HG03025 (cell line): ENCODE measurements at regions not wholly inside any gene's neighbourhood (a gene's known extent, or its start where the extent isn't known, plus 50 kb on each side); places are given as distances from the start of the nearest gene placed in this dataset.

Source experiments
- ATAC-seq: cut with Tn5 transposase; IDR thresholded peaks from one replicate; pipeline ENCODE4 v1.9.1; 2021; ENCODE audit warnings: mild to moderate bottlenecking, moderate library complexity; ENCODE audit not compliant: unreplicated experiment, low FRiP score

DNA sequence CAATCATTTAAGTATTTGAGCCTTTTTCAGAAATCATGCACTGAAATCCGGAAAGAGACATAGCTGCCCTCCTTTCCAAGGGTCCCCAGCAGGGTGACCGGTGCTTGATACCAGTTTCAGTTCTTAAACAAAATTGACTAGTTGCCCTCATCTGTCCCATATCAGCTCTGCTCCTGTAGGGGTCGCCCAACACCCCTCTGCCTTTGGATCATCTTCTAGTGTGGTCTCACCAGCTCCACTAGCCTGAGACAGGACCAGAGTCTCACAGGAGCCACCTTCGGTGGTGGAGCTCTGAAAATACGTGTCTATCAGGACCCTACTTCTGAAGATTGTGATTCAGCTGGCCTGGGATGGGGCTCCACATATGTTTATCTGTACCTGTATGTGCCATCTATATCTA, 428.2 kb downstream of the ENC1 start:
- no peak for ATAC-seq

DNA sequence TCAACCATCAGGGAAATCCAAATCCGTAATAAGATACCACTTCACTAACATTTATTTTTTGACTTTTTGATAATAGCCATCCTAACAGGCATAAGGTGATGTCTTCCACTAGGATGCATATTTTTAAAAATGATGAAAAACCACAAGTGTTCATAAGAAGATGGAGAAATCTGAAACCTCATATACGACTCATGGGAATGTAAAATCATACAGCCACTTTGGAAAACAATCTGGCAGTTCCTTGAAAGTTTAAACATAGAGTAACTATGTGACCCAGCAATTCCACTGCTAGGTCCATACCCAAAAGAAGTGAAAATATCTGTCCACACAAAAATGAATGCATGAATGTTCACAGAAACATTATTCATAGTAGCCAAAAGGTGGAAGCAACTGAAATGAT, 431.0 kb downstream of the ENC1 start:
- no peak for ATAC-seq

DNA sequence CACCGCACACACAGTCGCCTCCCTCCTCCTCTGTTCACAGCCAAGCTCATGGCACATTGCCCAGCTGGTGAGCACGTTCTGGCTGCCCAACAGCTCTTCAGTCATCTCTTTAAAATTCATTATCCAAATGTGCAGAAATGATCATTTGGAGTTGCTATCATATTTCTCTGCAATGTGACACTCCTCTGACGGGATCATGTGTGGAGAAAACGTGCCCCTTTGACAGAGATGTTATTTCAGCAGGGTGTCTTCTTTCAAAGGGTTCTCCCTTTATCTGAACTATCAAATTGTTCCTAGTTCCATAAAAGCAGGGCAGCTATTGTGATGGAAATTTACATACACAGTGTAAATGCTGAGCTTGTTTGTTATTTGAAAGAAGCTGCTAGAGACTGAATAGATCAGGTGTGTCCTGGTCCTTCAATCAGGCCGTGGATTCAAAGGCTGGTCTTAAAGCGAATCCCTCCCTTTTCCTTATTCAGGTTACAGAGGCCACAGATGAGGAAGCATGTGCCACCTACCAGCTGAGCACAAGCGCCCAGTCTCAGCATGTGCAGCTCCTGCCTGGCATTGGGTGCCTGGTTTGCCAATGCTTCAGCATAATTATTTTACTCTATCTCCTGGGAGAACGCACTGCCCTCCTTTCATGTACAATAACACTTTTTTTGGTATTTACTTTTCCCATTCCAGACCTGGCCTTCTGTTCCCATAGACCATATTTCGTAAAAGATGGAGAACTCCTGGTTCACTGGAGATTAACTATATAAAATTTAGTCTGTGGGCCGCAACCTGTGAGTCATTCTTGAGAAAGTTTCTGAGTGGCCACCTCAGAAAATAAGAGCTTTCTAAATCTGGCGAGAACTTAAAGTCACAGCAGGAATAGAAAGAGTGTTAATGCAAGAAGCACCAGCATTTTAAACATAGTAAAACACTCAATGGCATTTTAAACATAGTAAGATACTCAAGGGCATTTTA, 433.7 kb downstream of the ENC1 start:
- no peak for ATAC-seq

DNA sequence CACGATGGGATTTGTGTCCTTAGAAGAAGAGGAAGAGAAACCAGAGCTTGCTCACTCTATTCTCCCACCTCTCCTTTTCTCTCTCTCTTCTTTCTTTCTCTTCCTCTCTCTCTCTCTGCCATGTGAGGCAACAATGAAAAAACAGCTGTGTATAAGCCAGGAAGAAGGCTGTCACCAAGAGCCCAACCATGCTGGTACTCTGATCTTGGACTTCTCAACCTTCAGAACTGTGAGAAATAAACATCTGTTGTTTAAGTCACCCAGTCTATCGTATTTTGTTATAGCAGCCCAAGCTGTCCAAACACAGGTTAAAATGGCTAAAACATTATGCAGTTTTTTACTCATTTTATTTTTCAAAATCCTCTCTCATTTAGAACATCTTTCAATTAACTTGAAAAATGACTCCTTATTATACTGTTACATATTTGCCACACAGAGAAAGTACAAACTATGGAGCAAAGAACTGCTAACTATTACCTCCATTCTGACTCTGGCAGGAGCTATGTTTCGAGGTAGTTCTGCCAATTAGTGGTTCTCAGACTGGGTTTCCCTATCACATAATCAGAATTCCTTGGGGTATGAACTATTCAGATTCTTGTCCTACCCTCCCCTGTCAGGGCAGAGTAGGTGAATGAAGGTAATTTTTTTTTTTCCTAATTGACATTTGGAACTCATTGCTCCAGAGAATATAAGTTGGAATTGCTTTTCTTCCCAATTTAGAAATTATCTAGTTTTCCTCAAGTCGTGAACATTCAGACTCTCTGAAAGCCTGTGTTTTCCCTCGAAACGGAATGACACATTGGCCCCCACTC, 434.6 kb downstream of the ENC1 start:
- ATAC-seq = no peak

DNA sequence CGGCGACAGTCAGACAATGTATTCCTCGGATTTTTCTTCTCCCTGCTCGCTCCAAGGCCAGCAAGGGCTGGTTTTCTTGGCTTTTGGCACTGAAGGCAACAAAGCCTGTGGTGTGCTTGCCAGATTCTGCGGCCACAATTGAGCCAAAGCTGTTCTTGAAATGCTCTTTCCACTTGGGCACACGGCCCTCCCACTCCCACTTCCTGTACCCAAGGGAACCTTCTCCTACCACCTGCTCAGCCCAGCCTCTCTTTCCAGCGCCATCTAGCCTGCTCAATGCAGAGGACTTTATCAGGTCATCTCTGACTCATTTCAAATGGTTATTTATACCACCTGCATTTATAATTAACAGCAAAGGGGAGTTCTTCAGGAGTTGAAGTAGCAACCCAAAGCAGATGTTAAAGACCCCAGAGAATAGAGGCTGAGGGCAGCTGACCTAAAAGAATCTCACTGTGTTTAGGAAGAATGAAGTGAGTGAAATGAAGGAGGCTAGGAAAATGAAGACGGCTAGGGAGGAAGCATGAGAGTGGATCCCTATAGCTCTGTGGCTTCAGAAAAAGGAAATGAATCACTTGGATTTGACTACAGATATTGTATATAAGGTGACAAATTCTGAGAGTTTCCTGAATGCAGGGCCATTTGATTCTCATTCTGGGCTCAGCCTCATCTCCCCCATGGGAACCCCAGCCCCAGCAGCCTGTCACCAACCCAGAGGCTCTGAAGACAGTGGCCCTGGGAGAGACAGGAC, 439.0 kb downstream of the ENC1 start:
- no peak for ATAC-seq

DNA sequence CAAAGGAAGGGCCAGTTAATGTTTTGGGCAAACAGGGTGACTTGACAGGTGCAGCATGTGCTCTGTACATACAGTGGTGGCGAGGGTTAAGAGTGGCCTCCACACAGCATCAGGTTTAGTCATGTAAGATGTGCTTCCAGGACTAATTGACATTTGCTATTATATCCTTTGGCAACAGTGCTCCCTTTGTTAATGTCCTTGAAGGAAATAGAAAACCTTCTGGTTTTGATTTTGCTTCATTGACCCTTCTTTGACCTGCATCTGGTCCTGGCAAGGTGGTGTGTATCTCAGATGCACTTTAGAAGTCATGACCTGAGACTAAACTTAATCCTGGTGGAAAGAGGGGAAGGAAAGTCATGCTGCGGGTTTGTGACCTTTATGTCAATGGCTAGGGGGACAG, 440.0 kb downstream of the ENC1 start:
- ATAC-seq = no peak

DNA sequence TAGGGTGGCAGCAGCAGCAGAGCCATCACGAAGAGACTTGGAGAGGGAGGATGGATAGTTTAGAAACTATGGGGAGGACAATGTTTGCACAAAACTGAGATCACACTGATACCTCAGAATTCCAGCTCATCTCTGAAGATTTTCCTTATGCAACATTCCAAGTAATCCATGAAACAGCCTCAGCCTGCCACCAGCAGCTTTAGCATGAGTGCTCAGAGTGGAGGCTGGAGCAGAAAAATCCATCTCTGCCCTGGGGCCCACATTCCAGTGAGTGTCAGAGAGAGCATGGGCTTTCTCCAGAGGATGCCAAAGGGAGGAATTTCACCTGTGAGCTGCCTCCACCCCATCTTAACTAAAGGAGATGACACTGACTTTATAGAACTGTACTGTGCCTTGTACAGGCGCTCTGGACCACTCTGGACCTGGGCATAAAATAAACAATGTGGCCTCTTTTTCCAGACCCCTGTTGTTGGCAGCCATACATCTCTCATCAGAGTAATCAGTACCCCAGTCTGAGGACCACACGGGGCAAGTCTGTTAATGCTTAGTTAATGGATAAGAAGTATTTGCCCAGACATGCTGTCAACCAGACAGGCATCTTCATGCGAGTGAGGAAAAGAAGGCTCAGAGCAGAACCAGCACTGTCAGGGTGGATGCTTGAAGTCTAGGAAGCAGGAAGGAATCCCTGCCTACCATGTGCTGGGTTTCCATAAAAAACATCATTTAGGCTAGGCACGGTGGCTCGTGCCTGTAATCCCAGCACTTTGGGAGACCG, 440.9 kb downstream of the ENC1 start:
- ATAC-seq = no peak

DNA sequence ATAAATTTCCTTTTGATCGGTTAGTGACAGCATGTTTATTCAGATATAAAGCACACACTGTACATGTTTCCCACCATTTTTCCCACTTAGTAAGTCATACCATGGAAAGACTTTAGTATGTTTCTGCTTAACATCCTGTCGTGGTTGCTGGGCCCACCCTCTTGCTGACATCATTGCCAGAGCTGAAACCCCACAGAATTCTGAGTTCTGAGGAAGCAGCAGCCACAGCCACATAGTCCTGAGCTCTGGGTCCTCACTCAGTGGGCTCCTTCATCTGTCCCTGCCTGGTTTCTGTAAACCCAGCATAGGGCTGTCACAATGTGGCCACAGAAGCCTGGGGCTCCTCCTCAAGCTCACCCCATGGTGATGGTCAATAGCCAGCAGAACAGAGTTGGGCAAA, 441.5 kb downstream of the ENC1 start:
- ATAC-seq = no peak

DNA sequence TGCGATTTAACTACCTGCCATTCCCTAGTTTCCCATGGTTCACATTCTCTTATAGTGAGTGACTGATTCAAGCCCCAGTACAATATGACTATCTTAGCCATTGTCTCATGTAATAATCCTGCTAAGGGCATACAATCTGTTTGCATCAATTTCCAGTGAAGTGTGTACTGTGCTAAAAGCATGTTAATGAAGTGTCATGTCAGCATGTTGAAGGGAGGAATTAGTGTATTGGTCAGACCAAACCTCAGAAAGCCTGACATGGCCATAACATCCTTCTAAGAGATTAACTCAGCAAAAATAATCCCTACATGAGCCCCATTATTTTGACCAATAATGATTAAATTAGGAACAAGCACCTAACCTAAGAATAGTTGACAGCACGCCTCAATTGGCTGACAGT, 442.4 kb downstream of the ENC1 start:
- no peak for ATAC-seq

DNA sequence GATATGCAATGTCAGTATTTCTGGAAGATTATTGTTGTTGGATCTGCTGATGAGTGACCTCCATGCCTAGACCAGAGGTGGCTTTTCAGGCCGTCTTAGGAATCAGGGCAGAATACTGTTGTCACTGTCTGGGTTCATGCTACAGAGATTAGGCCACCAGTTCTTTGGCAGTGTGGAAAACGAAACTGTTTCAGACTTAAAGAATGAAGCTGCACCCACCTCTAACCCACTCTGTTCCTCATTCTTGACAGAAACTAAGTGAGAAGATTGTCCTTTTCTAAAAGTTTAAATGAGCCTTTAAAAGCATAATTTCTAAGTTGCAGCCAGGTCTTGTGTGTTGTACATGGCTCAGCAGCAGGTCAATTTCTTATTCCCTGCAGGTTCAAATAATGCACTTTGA, 444.3 kb downstream of the ENC1 start:
- peak; percentile 94 for ATAC-seq

DNA sequence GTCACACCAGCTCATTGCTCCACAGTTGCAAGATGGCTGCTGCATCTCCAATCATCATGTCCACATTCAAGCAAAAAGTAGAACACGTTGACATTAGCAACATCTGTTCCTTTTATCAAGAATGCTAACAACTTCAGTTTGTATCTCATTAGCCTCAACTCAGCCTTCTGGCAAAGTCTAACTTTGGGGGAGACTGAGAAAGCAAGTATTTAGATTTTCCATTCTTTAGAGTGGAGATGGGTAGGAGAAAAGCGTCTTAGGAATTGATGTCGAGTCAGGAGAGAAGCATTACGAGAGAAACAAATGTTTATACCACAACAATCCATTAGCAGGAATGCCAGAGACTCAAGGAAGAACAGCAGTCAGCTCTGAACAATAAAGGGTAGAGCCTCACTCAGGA, 446.3 kb downstream of the ENC1 start:
- ATAC-seq = no peak

DNA sequence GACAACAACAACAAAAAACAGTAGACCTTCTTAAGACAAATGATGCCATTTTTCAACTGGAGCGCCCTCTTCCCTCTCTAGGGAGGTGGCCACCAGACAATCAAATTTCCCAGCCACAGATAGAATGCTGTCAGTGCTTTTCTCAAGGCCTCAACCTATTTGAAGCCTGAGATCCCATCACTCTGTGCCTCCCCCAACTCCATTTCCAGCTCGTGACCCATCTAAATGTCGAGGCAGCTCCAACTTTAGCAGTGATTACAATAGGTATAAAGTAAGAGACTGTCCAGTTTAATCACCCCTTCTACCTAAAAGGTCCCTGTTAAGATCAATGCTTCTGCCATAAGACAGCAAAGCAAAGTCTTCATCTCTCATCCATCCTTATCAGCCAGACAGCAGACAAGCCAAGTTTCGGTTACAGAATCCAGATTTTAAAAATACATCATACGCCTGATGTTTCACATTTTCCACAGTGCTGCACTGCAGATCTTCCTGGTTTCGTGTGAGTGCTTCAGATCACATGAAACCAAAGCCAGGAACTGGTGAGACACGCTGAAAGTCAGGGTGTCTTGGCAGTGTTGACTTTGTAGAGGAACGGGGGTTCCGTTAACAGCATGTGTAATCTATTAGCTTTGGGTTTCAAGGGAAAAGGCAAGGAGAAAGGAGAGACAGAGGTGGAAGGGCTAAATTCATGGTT, 447.8 kb downstream of the ENC1 start:
- ATAC-seq = no peak

DNA sequence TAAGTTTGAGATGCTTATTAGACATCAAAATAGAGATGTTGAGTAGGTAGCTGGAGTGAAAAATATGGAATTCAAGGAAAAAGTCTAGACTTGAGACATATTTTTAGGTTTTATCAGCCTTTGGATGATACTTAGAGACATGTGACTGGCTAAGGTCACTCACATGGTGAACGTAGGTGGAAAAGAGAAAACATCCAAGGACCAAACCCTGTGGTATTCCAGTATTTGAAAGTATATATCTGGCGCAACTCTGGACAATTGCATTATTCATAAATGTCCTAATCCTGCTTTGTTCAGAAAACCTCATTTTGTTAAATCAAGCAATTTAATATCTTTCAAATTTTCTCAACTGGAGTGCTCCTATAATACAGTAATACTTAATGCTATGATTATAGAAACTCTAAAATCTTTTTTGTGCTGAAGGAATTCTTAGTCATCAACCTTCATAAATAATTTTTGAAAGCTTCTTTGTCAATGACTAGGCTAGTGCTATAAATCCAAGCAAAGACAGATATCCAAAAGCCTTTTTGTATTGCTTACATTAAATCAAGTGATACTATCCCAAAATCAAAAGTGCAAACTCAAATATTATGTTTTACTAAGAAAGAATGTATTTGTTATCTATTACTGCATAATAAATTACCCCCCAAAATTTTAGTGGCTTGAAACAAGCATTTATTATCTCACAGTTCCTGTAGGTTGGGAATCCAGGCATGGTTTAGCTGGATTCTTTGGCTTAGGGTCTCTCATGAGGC, 452.0 kb downstream of the ENC1 start:
- ATAC-seq = no peak

DNA sequence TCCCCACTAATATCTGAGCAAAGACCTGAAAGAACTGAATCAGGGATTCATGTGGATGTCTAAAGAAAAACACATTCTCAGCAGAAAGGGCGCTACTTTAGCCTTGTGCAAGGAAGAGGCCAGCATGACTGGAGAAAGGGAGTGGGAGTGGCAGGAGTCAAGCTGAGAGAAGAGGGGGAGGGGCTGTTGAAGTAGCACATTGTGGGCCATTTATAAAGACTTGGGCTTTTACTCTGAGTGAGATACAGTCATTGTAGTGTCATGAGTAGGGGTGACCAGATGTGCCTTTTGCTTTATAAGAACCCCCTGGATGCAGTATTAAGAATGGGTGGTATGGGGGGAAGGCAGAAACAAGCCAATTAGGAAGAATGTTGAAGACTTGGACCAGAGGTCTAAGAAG, 452.8 kb downstream of the ENC1 start:
- ATAC-seq = no peak

DNA sequence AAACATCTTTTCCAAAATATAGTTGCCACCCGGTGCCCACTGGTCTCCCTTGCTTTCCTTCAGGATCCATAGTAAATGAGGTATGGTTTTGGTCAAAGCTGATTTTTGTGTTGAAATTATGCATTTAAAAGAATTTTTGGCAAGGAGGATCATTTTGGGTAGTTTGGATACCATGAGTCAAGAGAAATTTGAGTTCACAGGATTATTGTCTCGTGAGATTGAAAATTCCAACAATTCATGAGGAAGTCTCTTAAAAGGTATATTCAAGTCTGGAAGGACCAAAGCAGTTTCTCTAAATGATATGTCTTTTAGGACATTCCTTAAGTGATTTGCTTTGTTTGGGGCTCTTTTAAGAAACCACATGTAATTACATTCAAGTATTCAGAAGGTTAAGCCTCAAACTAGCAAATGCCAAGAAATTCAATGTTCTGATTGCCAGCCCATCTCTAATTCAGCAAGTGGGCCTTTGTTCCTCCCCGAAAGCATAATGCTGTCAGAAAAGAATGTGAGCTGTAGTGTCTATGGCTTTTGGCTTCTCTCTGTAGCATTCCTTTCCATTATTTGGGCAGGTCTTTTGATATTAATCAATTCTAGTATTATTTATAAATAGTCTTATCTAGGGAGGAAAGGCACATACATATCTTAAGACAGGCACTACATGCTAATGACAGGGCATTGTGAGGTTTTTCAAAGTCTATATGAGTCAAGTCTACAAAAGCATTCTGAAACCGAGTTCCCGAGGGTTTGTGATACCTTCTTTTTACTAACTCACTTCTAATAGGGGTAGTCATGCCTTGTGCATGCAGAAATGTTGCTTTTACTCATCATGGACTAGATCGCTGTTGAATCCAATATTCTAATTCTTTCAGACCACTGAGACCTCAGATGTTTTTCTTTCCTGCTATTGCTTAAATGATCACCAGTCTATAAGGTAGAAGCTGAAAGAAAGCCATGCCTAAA, 453.9 kb downstream of the ENC1 start:
- no peak for ATAC-seq

DNA sequence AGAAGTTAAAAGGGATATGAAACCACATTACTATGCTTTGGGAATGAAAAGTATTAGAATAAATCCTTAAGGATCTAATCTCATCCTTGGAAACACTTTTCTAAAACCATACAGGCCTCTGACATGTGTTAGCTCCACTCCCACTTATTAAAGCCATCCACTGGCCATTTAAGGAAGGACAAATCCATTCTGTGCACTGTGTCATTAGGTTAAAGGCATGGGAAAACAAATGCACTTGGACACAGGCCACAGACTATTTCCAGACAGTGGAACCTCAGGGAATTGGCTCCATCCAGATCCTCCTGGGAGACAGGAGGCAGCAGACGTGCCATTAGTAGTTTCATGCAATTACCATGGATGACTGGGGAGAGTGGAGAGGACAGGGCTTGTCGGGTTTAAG, 454.9 kb downstream of the ENC1 start:
- no peak for ATAC-seq

DNA sequence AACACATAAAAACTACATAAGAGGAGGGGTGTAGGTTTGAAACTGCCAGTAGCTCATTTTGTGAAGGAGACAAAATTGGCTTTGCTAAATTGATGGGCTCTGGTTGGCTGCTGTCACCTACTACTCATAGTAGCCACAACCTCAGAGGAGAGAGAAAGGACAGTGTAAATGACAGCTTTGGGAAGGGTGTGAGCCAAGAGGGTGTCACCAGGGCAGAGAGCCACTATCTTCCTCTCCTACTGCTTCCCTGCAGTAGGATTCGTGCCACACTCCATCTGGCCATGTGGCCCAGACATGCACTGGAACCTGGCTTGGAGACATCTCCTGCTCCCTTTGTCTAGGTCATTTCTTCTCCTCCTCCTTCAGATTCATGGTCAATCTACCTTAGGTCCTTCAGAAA, 455.9 kb downstream of the ENC1 start:
- ATAC-seq = no peak

DNA sequence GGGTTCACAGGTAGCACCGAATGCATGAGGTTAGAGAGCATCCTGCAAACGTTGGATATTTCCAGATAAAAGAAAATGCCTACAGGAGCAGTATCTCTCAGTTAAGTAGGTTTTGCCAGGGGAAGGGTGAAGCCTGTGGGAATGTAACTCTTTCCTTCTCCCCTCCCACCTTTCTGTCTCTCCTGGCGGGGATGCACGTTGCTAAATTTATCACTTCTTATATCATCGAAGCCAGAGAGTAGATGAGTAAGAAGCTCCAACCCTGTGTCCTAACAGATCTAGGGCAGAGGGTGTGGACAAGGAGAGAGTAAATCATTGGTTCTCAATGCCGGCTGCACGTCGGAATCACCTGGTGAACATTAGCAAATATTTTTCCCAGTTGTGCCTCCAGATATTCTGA, 457.5 kb downstream of the ENC1 start:
- ATAC-seq = no peak
